ENCODE measurements at regions not wholly inside any gene's neighbourhood (a gene's known extent, or its start where the extent isn't known, plus 50 kb on each side); places are given as distances from the start of the nearest gene placed in this dataset.

DNA sequence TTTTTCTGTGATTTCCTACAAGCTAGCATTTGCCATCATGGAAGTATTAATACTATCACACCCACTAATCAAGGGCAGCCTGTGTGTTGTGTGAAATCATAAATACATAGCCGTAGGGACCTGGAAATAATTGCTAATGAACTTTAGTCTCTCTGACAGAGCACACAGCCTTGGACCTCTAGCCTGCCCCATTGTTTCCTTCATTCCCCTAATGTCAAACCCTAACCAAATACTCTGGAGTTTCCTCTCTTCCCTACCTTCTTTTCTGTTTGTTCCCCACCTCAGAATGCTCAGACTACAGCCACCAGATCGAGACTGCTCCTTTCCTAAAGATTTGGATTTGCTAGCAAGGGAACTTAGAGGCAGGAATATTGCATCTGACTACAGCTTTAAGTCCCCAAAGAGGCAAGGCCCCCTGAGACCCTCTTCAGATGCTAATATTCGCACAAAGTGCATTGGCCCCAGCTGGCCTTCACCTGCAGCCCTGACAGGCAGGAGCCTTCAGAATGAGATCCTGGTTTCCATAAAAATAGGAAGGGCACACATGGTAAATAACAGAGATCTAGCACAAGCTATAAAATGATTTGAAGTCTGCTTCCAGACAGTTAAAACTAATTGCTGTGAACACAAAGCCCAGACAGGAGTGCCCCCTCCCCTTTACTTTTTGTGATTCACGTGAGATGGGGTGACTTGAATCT is 279.2 kb upstream of the DCC start:
- TF ChIP-seq NFRKB (IDR thresholded peaks at IDR 0.05) (no peak), BHLHE40 (IDR thresholded peaks at IDR 0.05; ENCODE audit: borderline replicate concordance) (no peak), FOXK2 (IDR thresholded peaks at IDR 0.05) (no peak), L3MBTL2 (conservative IDR thresholded peaks at IDR 0.05) (no peak)
- TF ChIP-seq, protein P1, sequence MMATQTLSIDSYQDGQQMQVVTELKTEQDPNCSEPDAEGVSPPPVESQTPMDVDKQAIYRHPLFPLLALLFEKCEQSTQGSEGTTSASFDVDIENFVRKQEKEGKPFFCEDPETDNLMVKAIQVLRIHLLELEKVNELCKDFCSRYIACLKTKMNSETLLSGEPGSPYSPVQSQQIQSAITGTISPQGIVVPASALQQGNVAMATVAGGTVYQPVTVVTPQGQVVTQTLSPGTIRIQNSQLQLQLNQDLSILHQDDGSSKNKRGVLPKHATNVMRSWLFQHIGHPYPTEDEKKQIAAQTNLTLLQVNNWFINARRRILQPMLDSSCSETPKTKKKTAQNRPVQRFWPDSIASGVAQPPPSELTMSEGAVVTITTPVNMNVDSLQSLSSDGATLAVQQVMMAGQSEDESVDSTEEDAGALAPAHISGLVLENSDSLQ (IDR thresholded peaks at IDR 0.05) = no peak
- no peak for DNase-seq (ENCODE audit: extremely low spot score)
- ChIA-PET CTCF (no interaction called here), POLR2A (no interaction called here)

DNA sequence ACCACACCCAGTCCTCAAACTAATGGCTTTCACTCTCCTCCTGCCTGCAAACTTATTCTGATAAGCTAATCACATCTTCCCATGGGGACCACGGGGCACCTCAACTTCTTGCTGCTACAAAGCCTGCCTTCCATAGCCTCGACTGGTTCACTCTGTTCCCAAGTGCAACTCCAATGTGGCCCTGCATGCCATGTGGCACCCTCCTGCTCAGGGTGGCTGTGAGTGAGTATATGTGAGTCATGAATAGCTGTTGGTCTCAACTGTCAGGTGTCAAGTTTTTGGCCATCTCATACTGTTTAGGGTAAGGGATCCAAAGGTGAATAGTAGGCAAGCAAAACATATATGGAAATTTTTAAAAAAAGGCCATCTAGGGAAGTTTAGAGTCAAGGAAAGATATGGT is 276.1 kb upstream of the DCC start:
- POLR2A ChIA-PET = no interaction called here
- no peak for DNase-seq (ENCODE audit: extremely low spot score)
- TF ChIP-seq ELF4 (IDR thresholded peaks at IDR 0.05) (no peak), CTBP1 (IDR thresholded peaks at IDR 0.05; ENCODE audit: borderline replicate concordance) (no peak), HDGF (IDR thresholded peaks at IDR 0.05; ENCODE audit: borderline replicate concordance) (no peak), TARDBP (IDR thresholded peaks at IDR 0.05) (no peak), ARNT (IDR thresholded peaks at IDR 0.05) (no peak), BHLHE40 (IDR thresholded peaks at IDR 0.05; ENCODE audit: borderline replicate concordance) (no peak)
- TF ChIP-seq, protein P1 (IDR thresholded peaks at IDR 0.05) = no peak
- CTCF ChIA-PET = no interaction called here

DNA sequence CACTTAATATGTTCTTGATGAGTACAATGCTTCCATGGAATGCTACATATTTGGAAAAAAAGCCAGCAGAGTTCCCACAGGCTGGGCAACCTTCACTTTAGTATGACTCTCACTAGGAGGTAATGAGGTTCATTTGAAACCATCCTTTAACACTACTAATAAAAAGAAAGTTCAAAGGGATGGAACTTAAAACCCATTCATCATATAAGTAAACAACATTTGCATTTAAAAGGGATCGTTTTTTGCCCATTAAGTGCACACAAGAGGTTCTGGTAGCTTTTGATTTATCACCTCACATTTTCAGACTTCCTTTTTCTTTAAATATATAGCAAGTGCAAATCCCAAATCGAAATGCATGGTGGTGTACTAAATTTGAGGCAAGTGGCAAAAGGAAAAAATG is 270.8 kb upstream of the DCC start:
- CTCF ChIA-PET = no interaction called here
- DNase-seq (ENCODE audit: extremely low spot score) = no peak

DNA sequence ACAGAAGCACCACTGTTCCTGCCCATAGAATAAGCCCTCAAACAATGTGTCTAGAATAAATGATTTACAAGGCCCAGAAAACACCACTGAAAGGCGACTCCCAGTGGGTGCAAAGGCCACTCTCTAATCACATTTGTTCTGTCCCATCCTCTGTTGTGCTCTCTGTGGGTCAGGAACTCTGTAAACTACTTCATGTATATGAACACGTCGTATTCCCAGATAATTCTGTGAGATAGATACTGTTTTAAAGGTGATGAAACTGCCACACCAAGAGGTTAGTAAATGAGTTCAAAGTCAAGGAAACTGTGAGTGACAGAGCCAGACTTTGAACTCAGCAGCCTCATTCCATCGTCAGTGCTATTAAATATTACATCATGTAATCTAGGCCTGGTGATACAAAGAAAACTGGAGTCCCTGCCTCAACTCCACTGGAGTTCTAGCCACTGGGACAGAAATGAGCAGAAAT is 269.7 kb upstream of the DCC start:
- ChIA-PET POLR2A (no interaction called here), CTCF (no interaction called here)
- DNase-seq (ENCODE audit: extremely low spot score) = no peak
- TF ChIP-seq SUZ12 (IDR thresholded peaks at IDR 0.05) (no peak), CTBP1 (IDR thresholded peaks at IDR 0.05; ENCODE audit: borderline replicate concordance) (no peak)

More for the DNA sequence above, 270.8 kb upstream of the DCC start:
- POLR2A ChIA-PET = no interaction called here
- no peak for TF ChIP-seq LEF1 (IDR thresholded peaks at IDR 0.05; ENCODE audit: borderline replicate concordance)
- no peak for TF ChIP-seq L3MBTL2 (conservative IDR thresholded peaks at IDR 0.05)
- TF ChIP-seq ARNT (IDR thresholded peaks at IDR 0.05) = no peak
- no peak for TF ChIP-seq NFRKB (IDR thresholded peaks at IDR 0.05)
- TF ChIP-seq FOXA1 (IDR thresholded peaks at IDR 0.05) = no peak
- TF ChIP-seq CTBP1 (IDR thresholded peaks at IDR 0.05; ENCODE audit: borderline replicate concordance) = no peak
- TF ChIP-seq HDGF (IDR thresholded peaks at IDR 0.05; ENCODE audit: borderline replicate concordance) = no peak
- TF ChIP-seq FOXM1 (IDR thresholded peaks at IDR 0.05; ENCODE audit: borderline replicate concordance) = no peak
- TF ChIP-seq SUZ12 (IDR thresholded peaks at IDR 0.05) = no peak
- TF ChIP-seq, protein P1 (IDR thresholded peaks at IDR 0.05) = no peak
- no peak for TF ChIP-seq TARDBP (IDR thresholded peaks at IDR 0.05)
- no peak for TF ChIP-seq BHLHE40 (IDR thresholded peaks at IDR 0.05; ENCODE audit: borderline replicate concordance)
- TF ChIP-seq ELF4 (IDR thresholded peaks at IDR 0.05) = no peak

DNA sequence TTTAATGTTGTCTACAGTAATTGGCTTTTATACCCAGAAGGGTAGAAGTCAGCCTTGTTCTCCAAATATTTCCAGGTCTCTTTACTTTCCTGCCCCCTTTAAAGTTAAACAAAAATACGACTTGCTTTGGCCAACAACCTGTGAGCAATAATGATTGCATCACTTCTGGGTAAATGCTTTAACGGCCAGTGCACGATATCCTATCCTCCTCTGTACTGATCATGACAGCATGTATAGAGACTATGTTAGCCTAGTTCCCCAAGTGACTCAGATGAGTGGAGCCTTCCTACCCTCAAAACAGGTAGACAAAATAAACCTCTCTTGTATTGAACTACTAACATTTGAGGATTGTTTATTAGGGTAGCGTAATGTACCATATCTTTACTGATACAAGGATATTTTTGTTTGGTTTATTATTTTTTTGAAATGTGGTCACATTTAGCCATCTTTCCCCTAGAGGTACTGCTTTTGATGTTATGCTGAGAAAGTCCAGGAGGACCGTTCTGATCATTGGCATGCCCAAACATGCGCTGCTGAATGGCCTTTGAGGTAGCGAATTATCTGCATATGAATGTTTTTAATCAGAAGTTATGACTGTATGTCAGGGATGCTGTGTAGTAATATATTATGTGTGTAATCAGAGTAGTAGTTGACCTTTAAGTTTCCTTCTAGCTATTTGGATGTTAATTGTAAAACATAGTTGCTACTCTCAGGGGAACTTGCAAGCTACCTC is 262.6 kb upstream of the DCC start:
- DNase-seq (ENCODE audit: extremely low spot score) = no peak
- POLR2A ChIA-PET = no interaction called here
- CTCF ChIA-PET = no interaction called here
- TF ChIP-seq SP1 (IDR thresholded peaks at IDR 0.05) (no peak), ELF4 (IDR thresholded peaks at IDR 0.05) (no peak), HDGF (IDR thresholded peaks at IDR 0.05; ENCODE audit: borderline replicate concordance) (no peak), NFRKB (IDR thresholded peaks at IDR 0.05) (no peak), FOXK2 (IDR thresholded peaks at IDR 0.05) (no peak), ZNF384 (IDR thresholded peaks at IDR 0.05) (no peak)
- TF ChIP-seq, protein P1 (IDR thresholded peaks at IDR 0.05) = no peak

DNA sequence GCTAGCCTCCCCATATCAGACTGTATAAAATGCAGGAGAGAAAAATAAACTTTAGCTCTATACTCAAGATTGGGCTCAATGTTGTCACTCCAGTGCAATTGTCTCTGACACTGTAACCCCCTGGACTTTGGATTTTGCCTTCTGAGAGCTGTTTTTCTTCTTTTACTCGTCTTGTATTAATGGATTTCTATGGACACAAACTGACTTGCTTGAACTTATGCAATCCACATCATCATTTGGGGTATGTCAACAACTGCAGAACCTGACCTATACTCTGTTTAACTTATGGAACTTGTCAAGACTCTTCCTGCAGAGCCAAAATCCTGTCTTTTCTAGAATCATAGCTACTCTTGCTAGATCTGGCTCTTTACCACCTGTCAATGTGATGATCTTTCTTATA is 257.8 kb upstream of the DCC start:
- CTCF ChIA-PET = no interaction called here

More for the DNA sequence above, 257.8 kb upstream of the DCC start:
- no peak for DNase-seq (ENCODE audit: extremely low spot score)
- TF ChIP-seq FOXK2 (IDR thresholded peaks at IDR 0.05) = no peak
- no peak for TF ChIP-seq ELF4 (IDR thresholded peaks at IDR 0.05)
- no peak for TF ChIP-seq TARDBP (IDR thresholded peaks at IDR 0.05)
- no peak for TF ChIP-seq NFRKB (IDR thresholded peaks at IDR 0.05)
- TF ChIP-seq SUZ12 (IDR thresholded peaks at IDR 0.05) = no peak
- TF ChIP-seq HDGF (IDR thresholded peaks at IDR 0.05; ENCODE audit: borderline replicate concordance) = no peak
- TF ChIP-seq ZNF384 (IDR thresholded peaks at IDR 0.05) = no peak
- no peak for TF ChIP-seq BHLHE40 (IDR thresholded peaks at IDR 0.05; ENCODE audit: borderline replicate concordance)
- TF ChIP-seq LEF1 (IDR thresholded peaks at IDR 0.05; ENCODE audit: borderline replicate concordance) = no peak
- TF ChIP-seq FOXM1 (IDR thresholded peaks at IDR 0.05; ENCODE audit: borderline replicate concordance) = no peak
- no peak for TF ChIP-seq ARNT (IDR thresholded peaks at IDR 0.05)
- TF ChIP-seq FOXA1 (IDR thresholded peaks at IDR 0.05) = no peak
- no peak for TF ChIP-seq CTBP1 (IDR thresholded peaks at IDR 0.05; ENCODE audit: borderline replicate concordance)
- TF ChIP-seq L3MBTL2 (conservative IDR thresholded peaks at IDR 0.05) = no peak
- TF ChIP-seq, protein P1 (IDR thresholded peaks at IDR 0.05) = no peak
- TF ChIP-seq SP1 (IDR thresholded peaks at IDR 0.05) = no peak
- POLR2A ChIA-PET = interaction anchor here (0.5 kb wide), 1 partner anchor 9 kb away, joined by 4 read pairs; no protein-coding TSS in a partner anchor
